ENCODE measurements at regions not wholly inside any gene's neighbourhood (a gene's known extent, or its start where the extent isn't known, plus 50 kb on each side); places are given as distances from the start of the nearest gene placed in this dataset.
"Not testable (repeated sequence)": the region's sequence is repeated elsewhere in the genome, so short reads cannot be mapped to it uniquely, and the experiment has no call there.

DNA sequence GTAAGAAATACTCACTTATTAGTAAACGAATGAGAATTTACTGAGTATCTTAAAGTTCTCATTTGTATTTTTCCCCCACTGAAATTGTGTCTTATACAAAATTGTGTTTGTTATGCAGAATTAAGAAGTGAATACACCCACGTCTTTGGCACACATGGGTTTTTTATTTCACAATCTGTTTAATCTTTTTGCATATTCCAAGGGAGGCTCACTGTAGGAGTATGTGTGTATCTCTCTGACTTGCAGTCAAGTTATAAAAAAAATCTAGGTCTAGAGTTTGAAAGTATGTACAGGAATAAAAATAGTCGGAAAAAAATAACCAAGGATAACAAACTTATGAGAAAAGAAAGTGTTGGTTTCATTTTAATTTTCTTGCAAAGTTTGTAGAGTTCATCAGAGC lies 255.2 kb downstream of the PDCD6IP start:
- Mint-ChIP-seq H3K9me3 (no peaks in the 10 kb centered on the region), H3K4me1 (ENCODE audit: low read depth) (no peaks in the 10 kb centered on the region)
- DNase-seq = no peak

DNA sequence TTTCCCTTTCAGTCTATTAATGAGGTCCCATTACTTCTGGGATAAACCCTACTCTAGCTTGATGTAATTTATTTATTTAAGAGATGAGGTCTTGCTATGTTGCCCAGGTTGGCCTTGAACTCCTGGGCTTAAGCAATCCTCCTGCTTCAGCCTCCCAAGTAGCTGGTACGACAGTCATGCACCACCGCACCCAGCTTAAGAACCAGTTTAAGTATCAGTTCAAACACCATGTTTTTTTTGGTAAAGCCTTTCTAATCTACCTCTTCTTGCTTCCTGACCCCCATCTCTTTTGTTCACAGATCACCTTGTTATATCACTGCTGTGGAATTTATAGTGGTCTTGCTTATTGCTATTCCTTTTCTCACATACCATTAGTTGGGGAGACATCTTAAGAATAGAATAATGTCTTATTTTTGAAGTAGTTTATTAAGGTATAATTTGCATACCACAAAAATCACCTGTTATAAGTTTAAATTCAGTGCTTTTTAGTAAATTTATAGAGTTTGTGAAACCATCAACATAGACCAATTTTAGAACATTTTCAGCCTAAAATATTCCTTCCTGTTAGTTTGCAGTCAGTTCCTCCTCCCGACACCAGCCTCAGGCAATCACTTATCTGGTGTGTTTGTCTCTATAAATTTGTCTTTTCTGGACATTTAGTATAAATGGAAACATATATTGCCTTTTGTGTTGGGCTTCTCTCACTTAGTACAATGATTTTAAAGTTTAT lies 257.9 kb downstream of the PDCD6IP start:
- no peak for DNase-seq
- Mint-ChIP-seq H3K9me3 (no peaks in the 10 kb centered on the region), H3K4me3 (no peak overlapping the region), H3K27me3 (ENCODE audit: insufficient read depth) (peaks cover 5% of the 10 kb centered on the region), H3K4me1 (ENCODE audit: low read depth) (no peaks in the 10 kb centered on the region), H3K27ac (no peak overlapping the region), H3K36me3 (ENCODE audit: low read depth) (no peaks in the 10 kb centered on the region)
- TF ChIP-seq, protein P1, sequence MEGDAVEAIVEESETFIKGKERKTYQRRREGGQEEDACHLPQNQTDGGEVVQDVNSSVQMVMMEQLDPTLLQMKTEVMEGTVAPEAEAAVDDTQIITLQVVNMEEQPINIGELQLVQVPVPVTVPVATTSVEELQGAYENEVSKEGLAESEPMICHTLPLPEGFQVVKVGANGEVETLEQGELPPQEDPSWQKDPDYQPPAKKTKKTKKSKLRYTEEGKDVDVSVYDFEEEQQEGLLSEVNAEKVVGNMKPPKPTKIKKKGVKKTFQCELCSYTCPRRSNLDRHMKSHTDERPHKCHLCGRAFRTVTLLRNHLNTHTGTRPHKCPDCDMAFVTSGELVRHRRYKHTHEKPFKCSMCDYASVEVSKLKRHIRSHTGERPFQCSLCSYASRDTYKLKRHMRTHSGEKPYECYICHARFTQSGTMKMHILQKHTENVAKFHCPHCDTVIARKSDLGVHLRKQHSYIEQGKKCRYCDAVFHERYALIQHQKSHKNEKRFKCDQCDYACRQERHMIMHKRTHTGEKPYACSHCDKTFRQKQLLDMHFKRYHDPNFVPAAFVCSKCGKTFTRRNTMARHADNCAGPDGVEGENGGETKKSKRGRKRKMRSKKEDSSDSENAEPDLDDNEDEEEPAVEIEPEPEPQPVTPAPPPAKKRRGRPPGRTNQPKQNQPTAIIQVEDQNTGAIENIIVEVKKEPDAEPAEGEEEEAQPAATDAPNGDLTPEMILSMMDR (IDR thresholded peaks at IDR 0.05) = no peak

More for the DNA sequence above, 255.2 kb downstream of the PDCD6IP start:
- Mint-ChIP-seq H3K4me3 (no peak overlapping the region), H3K27ac (no peak overlapping the region), H3K36me3 (ENCODE audit: low read depth) (no peaks in the 10 kb centered on the region), H3K27me3 (ENCODE audit: insufficient read depth) (peaks cover 5% of the 10 kb centered on the region)
- TF ChIP-seq, protein P1 (IDR thresholded peaks at IDR 0.05) = no peak

DNA sequence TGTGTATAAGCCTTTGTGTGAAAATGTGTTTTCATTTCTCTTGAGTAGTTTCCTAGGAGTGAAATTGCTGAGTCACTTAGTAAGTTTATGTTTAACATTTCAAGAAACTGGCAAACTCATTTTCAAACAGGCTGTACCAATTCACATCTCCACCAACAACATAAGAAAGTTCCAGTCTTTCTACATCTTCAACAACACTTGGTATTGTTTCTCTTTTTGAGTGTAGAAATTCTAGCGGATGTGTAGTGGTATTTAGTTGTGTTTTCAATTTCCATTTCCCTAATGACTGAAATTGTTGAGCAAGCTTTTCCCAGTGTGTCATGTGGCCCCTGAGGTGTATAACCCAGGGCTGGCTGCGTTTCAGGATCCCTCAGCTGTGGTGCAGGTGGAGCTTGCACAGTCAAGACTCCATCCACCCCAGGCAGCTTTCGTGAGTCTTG lies 258.5 kb downstream of the PDCD6IP start:
- H3K27me3 Mint-ChIP-seq (ENCODE audit: insufficient read depth) = peaks cover 5% of the 10 kb centered on the region
- no peaks in the 10 kb centered on the region for H3K4me1 Mint-ChIP-seq (ENCODE audit: low read depth)
- TF ChIP-seq, protein P1 (IDR thresholded peaks at IDR 0.05) = no peak
- no peak for DNase-seq
- no peaks in the 10 kb centered on the region for H3K9me3 Mint-ChIP-seq
- no peaks in the 10 kb centered on the region for H3K36me3 Mint-ChIP-seq (ENCODE audit: low read depth)
- H3K27ac Mint-ChIP-seq = no peak overlapping the region
- H3K4me3 Mint-ChIP-seq = no peak overlapping the region

DNA sequence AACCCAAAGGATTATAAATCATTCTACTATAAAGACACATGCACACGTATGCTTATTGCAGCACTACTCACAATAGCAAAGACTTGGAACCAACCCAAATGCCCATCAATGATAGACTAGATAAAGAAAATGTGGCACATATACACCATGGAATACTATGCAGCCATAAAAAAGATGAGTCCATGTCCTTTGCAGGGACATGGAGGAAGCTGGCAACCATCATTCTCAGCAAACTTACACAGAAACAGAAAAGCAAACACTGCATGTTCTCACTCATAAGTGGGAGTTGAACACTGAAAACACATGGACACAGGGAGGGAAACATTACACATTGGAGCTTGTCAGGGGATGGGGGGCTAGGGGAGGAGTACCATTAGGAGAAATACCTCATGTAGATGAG lies 262.6 kb downstream of the PDCD6IP start:
- H3K4me3 Mint-ChIP-seq; H3K4me1 Mint-ChIP-seq (ENCODE audit: low read depth); H3K27ac Mint-ChIP-seq; H3K9me3 Mint-ChIP-seq; H3K36me3 Mint-ChIP-seq (ENCODE audit: low read depth); DNase-seq; H3K27me3 Mint-ChIP-seq (ENCODE audit: insufficient read depth): not testable (repeated sequence)

DNA sequence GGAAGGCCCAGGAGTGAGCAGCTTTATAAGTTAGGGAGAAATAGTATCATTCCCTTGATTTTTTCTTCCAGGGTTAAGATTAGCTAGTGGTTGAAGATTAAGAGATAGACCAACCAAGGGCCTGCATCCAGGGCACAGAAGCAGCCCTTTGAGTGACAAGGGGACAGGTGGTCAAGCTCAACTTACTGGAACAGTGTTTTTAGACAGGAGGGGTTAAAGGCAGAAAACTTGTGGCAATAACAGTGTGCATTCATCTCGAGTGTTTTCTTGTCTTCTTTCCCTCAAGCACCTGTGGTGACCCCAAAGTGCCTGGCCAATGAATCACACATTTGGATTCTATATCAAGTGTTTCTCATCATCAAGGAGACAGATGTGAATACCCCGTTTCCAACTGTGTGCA lies 267.5 kb downstream of the PDCD6IP start:
- H3K27me3 Mint-ChIP-seq (ENCODE audit: insufficient read depth) = peaks cover 2% of the 10 kb centered on the region; the same call in 1 of the 2 replicates
- H3K9me3 Mint-ChIP-seq = no peaks in the 10 kb centered on the region
- no peak for DNase-seq

DNA sequence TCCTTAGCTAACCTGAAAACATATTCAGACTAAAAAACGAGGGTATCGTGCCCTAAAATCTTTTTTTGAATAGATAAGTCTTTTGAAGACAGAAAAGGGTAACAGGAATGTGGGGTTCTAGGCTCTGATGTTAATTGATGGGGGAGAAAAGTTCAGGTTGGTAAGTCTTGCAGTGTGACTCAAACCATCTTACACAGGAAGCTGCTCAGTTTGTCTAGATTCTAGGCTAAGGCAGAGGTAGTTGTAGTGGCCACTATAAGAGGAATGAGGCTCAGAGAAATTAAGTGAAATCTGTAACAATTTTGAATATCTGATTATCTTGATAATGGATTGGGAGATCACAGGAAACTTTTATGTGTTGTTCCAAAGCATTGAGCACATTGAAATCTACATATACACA lies 267.9 kb downstream of the PDCD6IP start:
- no peaks in the 10 kb centered on the region for H3K4me1 Mint-ChIP-seq (ENCODE audit: low read depth)

More for the DNA sequence above, 267.5 kb downstream of the PDCD6IP start:
- Mint-ChIP-seq H3K4me1 (ENCODE audit: low read depth) (no peaks in the 10 kb centered on the region), H3K27ac (no peak overlapping the region), H3K36me3 (ENCODE audit: low read depth) (no peaks in the 10 kb centered on the region), H3K4me3 (no peak overlapping the region)
- TF ChIP-seq, protein P1 (IDR thresholded peaks at IDR 0.05) = no peak

More for the DNA sequence above, 267.9 kb downstream of the PDCD6IP start:
- no peak overlapping the region for H3K4me3 Mint-ChIP-seq
- H3K27ac Mint-ChIP-seq = no peak overlapping the region
- no peaks in the 10 kb centered on the region for H3K9me3 Mint-ChIP-seq
- TF ChIP-seq, protein P1 (IDR thresholded peaks at IDR 0.05) = no peak
- DNase-seq = no peak
- H3K27me3 Mint-ChIP-seq (ENCODE audit: insufficient read depth) = peaks cover 2% of the 10 kb centered on the region; the same call in 1 of the 2 replicates
- no peaks in the 10 kb centered on the region for H3K36me3 Mint-ChIP-seq (ENCODE audit: low read depth)
